ENCODE measurements at regions not wholly inside any gene's neighbourhood (a gene's known extent, or its start where the extent isn't known, plus 50 kb on each side); places are given as distances from the start of the nearest gene placed in this dataset.

GRCh38 chr3:118761291-118761606, 273.4 kb downstream of the IGSF11 start:
- Histone ChIP-seq H3K27ac (no peak overlapping the region), H3K4me3 (no peak overlapping the region), H3K9me3 (replicated peaks) (no peaks in the 10 kb centered on the region), H3K27me3 (no peaks in the 10 kb centered on the region), H3K36me3 (no peaks in the 10 kb centered on the region; the same call in 1 of the 2 replicates), H3K4me1 (no peaks in the 10 kb centered on the region)
- DNase-seq = no peak

GRCh38 chr3:118765636-118766305, 268.9 kb downstream of the IGSF11 start:
- Histone ChIP-seq H3K4me1 (no peaks in the 10 kb centered on the region), H3K4me3 (no peak overlapping the region), H3K27me3 (no peaks in the 10 kb centered on the region), H3K36me3 (no peaks in the 10 kb centered on the region; the same call in 1 of the 2 replicates), H3K9me3 (replicated peaks) (no peaks in the 10 kb centered on the region), H3K27ac (no peak overlapping the region)
- DNase-seq = no peak

- no peak for DNase-seq
- Histone ChIP-seq H3K9me3 (replicated peaks) (no peaks in the 10 kb centered on the region), H3K36me3 (no peaks in the 10 kb centered on the region; the same call in 1 of the 2 replicates), H3K27me3 (no peaks in the 10 kb centered on the region), H3K4me3 (no peak overlapping the region), H3K27ac (no peak overlapping the region), H3K4me1 (no peaks in the 10 kb centered on the region)
Measured at GRCh38 chr3:118766306-118766669, 268.4 kb downstream of the IGSF11 start.

- H3K36me3 ChIP-seq = no peaks in the 10 kb centered on the region
- no peak overlapping the region for H3K27ac ChIP-seq
- no peaks in the 10 kb centered on the region for H3K4me1 ChIP-seq
- no peak overlapping the region for H3K4me3 ChIP-seq
- H3K9me3 ChIP-seq (replicated peaks) = no peaks in the 10 kb centered on the region
- DNase-seq = no peak
- H3K27me3 ChIP-seq = no peaks in the 10 kb centered on the region
Measured at GRCh38 chr3:118772036-118772435, 262.6 kb downstream of the IGSF11 start.

GRCh38 chr3:118772547-118773011, 262.1 kb downstream of the IGSF11 start:
- Histone ChIP-seq H3K27me3 (no peaks in the 10 kb centered on the region), H3K4me3 (no peak overlapping the region), H3K36me3 (no peaks in the 10 kb centered on the region), H3K27ac (no peak overlapping the region), H3K4me1 (no peaks in the 10 kb centered on the region), H3K9me3 (replicated peaks) (no peaks in the 10 kb centered on the region)
- DNase-seq = no peak

- no peaks in the 10 kb centered on the region for H3K4me1 ChIP-seq
- DNase-seq = no peak
- no peaks in the 10 kb centered on the region for H3K36me3 ChIP-seq
- no peaks in the 10 kb centered on the region for H3K9me3 ChIP-seq (replicated peaks)
- no peak overlapping the region for H3K4me3 ChIP-seq
- H3K27me3 ChIP-seq = no peaks in the 10 kb centered on the region
- H3K27ac ChIP-seq = no peak overlapping the region
Measured at GRCh38 chr3:118775021-118775420, 259.6 kb downstream of the IGSF11 start.

- no peaks in the 10 kb centered on the region for H3K27me3 ChIP-seq
- no peaks in the 10 kb centered on the region for H3K4me1 ChIP-seq
- DNase-seq = no peak
- H3K9me3 ChIP-seq (replicated peaks) = no peaks in the 10 kb centered on the region
- H3K36me3 ChIP-seq = no peaks in the 10 kb centered on the region
- H3K4me3 ChIP-seq = no peak overlapping the region
- no peak overlapping the region for H3K27ac ChIP-seq
Measured at GRCh38 chr3:118778201-118778600, 256.4 kb downstream of the IGSF11 start.

GRCh38 chr3:118781232-118781631, 253.4 kb downstream of the IGSF11 start:
- H3K4me3 ChIP-seq = no peak overlapping the region
- H3K36me3 ChIP-seq = no peaks in the 10 kb centered on the region
- no peaks in the 10 kb centered on the region for H3K9me3 ChIP-seq (replicated peaks)
- H3K4me1 ChIP-seq = no peaks in the 10 kb centered on the region
- no peak overlapping the region for H3K27ac ChIP-seq
- H3K27me3 ChIP-seq = no peaks in the 10 kb centered on the region
- no peak for DNase-seq

- DNase-seq = no peak
- Histone ChIP-seq H3K4me3 (no peak overlapping the region), H3K27ac (no peak overlapping the region), H3K4me1 (no peaks in the 10 kb centered on the region), H3K27me3 (no peaks in the 10 kb centered on the region), H3K36me3 (no peaks in the 10 kb centered on the region), H3K9me3 (replicated peaks) (no peaks in the 10 kb centered on the region)
Measured at GRCh38 chr3:118781839-118782238, 252.8 kb downstream of the IGSF11 start.

- Histone ChIP-seq H3K9me3 (replicated peaks) (no peaks in the 10 kb centered on the region), H3K4me1 (no peaks in the 10 kb centered on the region), H3K4me3 (no peak overlapping the region), H3K27me3 (no peaks in the 10 kb centered on the region), H3K36me3 (no peaks in the 10 kb centered on the region), H3K27ac (no peak overlapping the region)
- DNase-seq = no peak
Measured at GRCh38 chr3:118782755-118783202, 251.9 kb downstream of the IGSF11 start.

- no peak overlapping the region for H3K27ac ChIP-seq
- DNase-seq = no peak
- H3K4me1 ChIP-seq = no peaks in the 10 kb centered on the region
- H3K9me3 ChIP-seq (replicated peaks) = no peaks in the 10 kb centered on the region
- no peak overlapping the region for H3K4me3 ChIP-seq
- no peaks in the 10 kb centered on the region for H3K27me3 ChIP-seq
- no peaks in the 10 kb centered on the region for H3K36me3 ChIP-seq
Measured at GRCh38 chr3:118785415-118785814, 249.2 kb downstream of the IGSF11 start.

GRCh38 chr3:118791246-118791645, 243.4 kb downstream of the IGSF11 start:
- H3K36me3 ChIP-seq = no peaks in the 10 kb centered on the region
- DNase-seq = no peak
- H3K27me3 ChIP-seq = no peaks in the 10 kb centered on the region
- H3K27ac ChIP-seq = no peak overlapping the region
- H3K4me3 ChIP-seq = no peak overlapping the region
- H3K9me3 ChIP-seq (replicated peaks) = no peaks in the 10 kb centered on the region
- H3K4me1 ChIP-seq = no peaks in the 10 kb centered on the region

GRCh38 chr3:118792191-118792590, 242.5 kb downstream of the IGSF11 start:
- Histone ChIP-seq H3K4me1 (no peaks in the 10 kb centered on the region), H3K4me3 (no peak overlapping the region), H3K27ac (no peak overlapping the region), H3K9me3 (replicated peaks) (no peaks in the 10 kb centered on the region), H3K36me3 (no peaks in the 10 kb centered on the region), H3K27me3 (no peaks in the 10 kb centered on the region)
- DNase-seq = no peak

GRCh38 chr3:118793176-118793575, 241.5 kb downstream of the IGSF11 start:
- Histone ChIP-seq H3K4me1 (no peaks in the 10 kb centered on the region), H3K27ac (no peak overlapping the region), H3K27me3 (no peaks in the 10 kb centered on the region), H3K36me3 (no peaks in the 10 kb centered on the region), H3K4me3 (no peak overlapping the region), H3K9me3 (replicated peaks) (no peaks in the 10 kb centered on the region)
- no peak for DNase-seq

- Histone ChIP-seq H3K36me3 (no peaks in the 10 kb centered on the region), H3K27me3 (no peaks in the 10 kb centered on the region), H3K4me1 (no peaks in the 10 kb centered on the region), H3K9me3 (replicated peaks) (no peaks in the 10 kb centered on the region), H3K4me3 (no peak overlapping the region), H3K27ac (no peak overlapping the region)
- DNase-seq = no peak
Measured at GRCh38 chr3:118799303-118799702, 235.3 kb downstream of the IGSF11 start.

GRCh38 chr3:118801899-118802298, 232.7 kb downstream of the IGSF11 start:
- Histone ChIP-seq H3K27ac (no peak overlapping the region), H3K9me3 (replicated peaks) (no peaks in the 10 kb centered on the region), H3K27me3 (no peaks in the 10 kb centered on the region), H3K4me3 (no peak overlapping the region), H3K36me3 (no peaks in the 10 kb centered on the region), H3K4me1 (no peaks in the 10 kb centered on the region)
- no peak for DNase-seq
